ENCODE measurements at regions not wholly inside any gene's neighbourhood (a gene's known extent, or its start where the extent isn't known, plus 50 kb on each side); places are given as distances from the start of the nearest gene placed in this dataset.

- TF ChIP-seq, protein P1, sequence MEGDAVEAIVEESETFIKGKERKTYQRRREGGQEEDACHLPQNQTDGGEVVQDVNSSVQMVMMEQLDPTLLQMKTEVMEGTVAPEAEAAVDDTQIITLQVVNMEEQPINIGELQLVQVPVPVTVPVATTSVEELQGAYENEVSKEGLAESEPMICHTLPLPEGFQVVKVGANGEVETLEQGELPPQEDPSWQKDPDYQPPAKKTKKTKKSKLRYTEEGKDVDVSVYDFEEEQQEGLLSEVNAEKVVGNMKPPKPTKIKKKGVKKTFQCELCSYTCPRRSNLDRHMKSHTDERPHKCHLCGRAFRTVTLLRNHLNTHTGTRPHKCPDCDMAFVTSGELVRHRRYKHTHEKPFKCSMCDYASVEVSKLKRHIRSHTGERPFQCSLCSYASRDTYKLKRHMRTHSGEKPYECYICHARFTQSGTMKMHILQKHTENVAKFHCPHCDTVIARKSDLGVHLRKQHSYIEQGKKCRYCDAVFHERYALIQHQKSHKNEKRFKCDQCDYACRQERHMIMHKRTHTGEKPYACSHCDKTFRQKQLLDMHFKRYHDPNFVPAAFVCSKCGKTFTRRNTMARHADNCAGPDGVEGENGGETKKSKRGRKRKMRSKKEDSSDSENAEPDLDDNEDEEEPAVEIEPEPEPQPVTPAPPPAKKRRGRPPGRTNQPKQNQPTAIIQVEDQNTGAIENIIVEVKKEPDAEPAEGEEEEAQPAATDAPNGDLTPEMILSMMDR (conservative IDR thresholded peaks at IDR 0.05; ENCODE audit: low read depth, low read length) = no peak
- TF ChIP-seq EZH2 (IDR thresholded peaks at IDR 0.05; ENCODE audit: low read length, unreplicated experiment) = no peak
Measured at GRCh38 chr5:83864652-83865051, 144.0 kb upstream of the HAPLN1 start.
